ENCODE measurements at regions not wholly inside any gene's neighbourhood (a gene's known extent, or its start where the extent isn't known, plus 50 kb on each side); places are given as distances from the start of the nearest gene placed in this dataset.
"Not testable (repeated sequence)": the region's sequence is repeated elsewhere in the genome, so short reads cannot be mapped to it uniquely, and the experiment has no call there.

- TF ChIP-seq, protein P1, sequence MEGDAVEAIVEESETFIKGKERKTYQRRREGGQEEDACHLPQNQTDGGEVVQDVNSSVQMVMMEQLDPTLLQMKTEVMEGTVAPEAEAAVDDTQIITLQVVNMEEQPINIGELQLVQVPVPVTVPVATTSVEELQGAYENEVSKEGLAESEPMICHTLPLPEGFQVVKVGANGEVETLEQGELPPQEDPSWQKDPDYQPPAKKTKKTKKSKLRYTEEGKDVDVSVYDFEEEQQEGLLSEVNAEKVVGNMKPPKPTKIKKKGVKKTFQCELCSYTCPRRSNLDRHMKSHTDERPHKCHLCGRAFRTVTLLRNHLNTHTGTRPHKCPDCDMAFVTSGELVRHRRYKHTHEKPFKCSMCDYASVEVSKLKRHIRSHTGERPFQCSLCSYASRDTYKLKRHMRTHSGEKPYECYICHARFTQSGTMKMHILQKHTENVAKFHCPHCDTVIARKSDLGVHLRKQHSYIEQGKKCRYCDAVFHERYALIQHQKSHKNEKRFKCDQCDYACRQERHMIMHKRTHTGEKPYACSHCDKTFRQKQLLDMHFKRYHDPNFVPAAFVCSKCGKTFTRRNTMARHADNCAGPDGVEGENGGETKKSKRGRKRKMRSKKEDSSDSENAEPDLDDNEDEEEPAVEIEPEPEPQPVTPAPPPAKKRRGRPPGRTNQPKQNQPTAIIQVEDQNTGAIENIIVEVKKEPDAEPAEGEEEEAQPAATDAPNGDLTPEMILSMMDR (IDR thresholded peaks at IDR 0.05): not testable (repeated sequence)
- not testable (repeated sequence) for TF ChIP-seq POLR2A (IDR thresholded peaks at IDR 0.05)
These were observed 87.5 kb upstream of the CRYM start for GRCh38 chr16:21365541-21365940.

All from adrenal gland (tissue), 5 donors.